GM23338 (cell line): ENCODE measurements at regions not wholly inside any gene's neighbourhood (a gene's known extent, or its start where the extent isn't known, plus 50 kb on each side); places are given as distances from the start of the nearest gene placed in this dataset.
"Not testable (repeated sequence)": the region's sequence is repeated elsewhere in the genome, so short reads cannot be mapped to it uniquely, and the experiment has no call there.

Source experiments
- ATAC-seq: fragments of 200-7000 bp; cut with Tn5 transposase; 3 replicates; pipeline ENCODE4 v1.9.1; 2020
- DNase-seq: peaks from one replicate; pipeline ENCODE4 v3.0.0-alpha.2; 2015; ENCODE audit warnings: low spot score
- H2AFZ ChIP-seq: fragments of 200-600 bp; sonication (generic); 2 replicates; pipeline ENCODE4 v1.8.0; 2016; ENCODE audit warnings: antibody characterized with exemption, mild to moderate bottlenecking, moderate library complexity
- H3F3A ChIP-seq: fragments of 200-600 bp; sonication (generic); replicated peaks from 2 replicates; pipeline ENCODE4 v1.8.0; 2017; ENCODE audit warnings: antibody characterized with exemption, mixed run types, low read depth
- H3K27ac ChIP-seq: fragments of 200-600 bp; sonication (generic); 2 replicates; pipeline ENCODE4 v1.6.1; 2016; ENCODE audit warnings: low read depth
- H3K27me3 ChIP-seq: fragments of 200-600 bp; sonication (generic); 2 replicates; pipeline ENCODE4 v1.8.0; 2016; ENCODE audit warnings: mild to moderate bottlenecking, mixed run types, moderate library complexity; ENCODE audit not compliant: insufficient read depth
- H3K36me3 ChIP-seq: fragments of 200-600 bp; sonication (generic); 2 replicates; pipeline ENCODE4 v1.8.0; 2016; ENCODE audit warnings: mild to moderate bottlenecking; ENCODE audit not compliant: insufficient read depth
- H3K4me1 ChIP-seq: fragments of 200-600 bp; sonication (generic); 2 replicates; pipeline ENCODE4 v1.8.0; 2016; ENCODE audit warnings: mild to moderate bottlenecking, moderate library complexity; ENCODE audit not compliant: insufficient read depth
- H3K4me2 ChIP-seq: fragments of 200-600 bp; sonication (generic); 2 replicates; pipeline ENCODE4 v1.7.1; 2017; ENCODE audit warnings: mixed run types
- H3K4me3 ChIP-seq: fragments of 200-600 bp; sonication (generic); 2 replicates; pipeline ENCODE4 v1.6.1; 2016; ENCODE audit warnings: mixed run types
- H3K79me2 ChIP-seq: fragments of 200-600 bp; sonication (generic); replicated peaks from 2 replicates; pipeline ENCODE4 v1.8.0; 2017; ENCODE audit warnings: mild to moderate bottlenecking; ENCODE audit not compliant: insufficient read depth
- H3K9me2 ChIP-seq: fragments of 200-600 bp; sonication (generic); 2 replicates; pipeline ENCODE4 v1.8.0; 2017; ENCODE audit not compliant: insufficient read depth
- H4K20me1 ChIP-seq: fragments of 200-600 bp; sonication (generic); replicated peaks from 2 replicates; pipeline ENCODE4 v1.8.0; 2017; ENCODE audit warnings: mild to moderate bottlenecking; ENCODE audit not compliant: insufficient read depth
- H3K27ac Mint-ChIP-seq: 2 replicates; pipeline ENCODE4 v1.8.0; 2020; ENCODE audit warnings: inconsistent platforms, mild to moderate bottlenecking, moderate library complexity, mixed read lengths
- H3K27me3 Mint-ChIP-seq: 3 replicates; pipeline ENCODE4 v1.8.0; 2022; ENCODE audit warnings: low read depth, mild to moderate bottlenecking, moderate library complexity, mixed read lengths, inconsistent platforms; ENCODE audit not compliant: insufficient read depth, poor library complexity
- H3K36me3 Mint-ChIP-seq: 3 replicates; pipeline ENCODE4 v1.8.0; 2021; ENCODE audit warnings: low read depth, mild to moderate bottlenecking, inconsistent platforms, moderate library complexity, mixed read lengths
- H3K4me1 Mint-ChIP-seq: 3 replicates; pipeline ENCODE4 v1.8.0; 2020; ENCODE audit warnings: mild to moderate bottlenecking, inconsistent platforms, mixed read lengths
- H3K4me3 Mint-ChIP-seq: 3 replicates; pipeline ENCODE4 v1.8.0; 2021; ENCODE audit warnings: moderate library complexity, mild to moderate bottlenecking, inconsistent platforms, mixed read lengths
- H3K9me3 Mint-ChIP-seq: 3 replicates; pipeline ENCODE4 v1.8.0; 2020; ENCODE audit warnings: moderate library complexity, mild to moderate bottlenecking, inconsistent platforms, mixed read lengths
- ETS1 ChIP-seq: IDR thresholded peaks from 2 replicates; pipeline ENCODE4 v1.6.1; 2016; ENCODE audit warnings: antibody characterized with exemption
- EZH2phosphoT487 ChIP-seq: fragments of 200-600 bp; sonication (generic); IDR thresholded peaks from one replicate; pipeline ENCODE4 v1.8.1; 2018; ENCODE audit warnings: antibody characterized with exemption; ENCODE audit not compliant: unreplicated experiment
- NANOG ChIP-seq: IDR thresholded peaks from 2 replicates; pipeline ENCODE4 v1.6.1; 2016; ENCODE audit warnings: antibody characterized with exemption, borderline replicate concordance
- ZNF114 ChIP-seq: fragments of 250-450 bp; sonication (Bioruptor Pico); IDR thresholded peaks from 2 replicates; pipeline ENCODE4 v1.5.0; 2020; ENCODE audit warnings: mild to moderate bottlenecking, moderate library complexity
- ZNF331 ChIP-seq: fragments of 250-450 bp; sonication (Bioruptor Pico); IDR thresholded peaks from 2 replicates; pipeline ENCODE4 v1.5.0; 2020; ENCODE audit warnings: low read depth, mild to moderate bottlenecking, moderate library complexity

- Histone ChIP-seq H3K27me3 (no peaks in the 10 kb centered on the region), H3K79me2 (no peaks in the 10 kb centered on the region), H2AFZ (no peak overlapping the region), H3F3A (no peaks in the 10 kb centered on the region), H3K4me1 (no peaks in the 10 kb centered on the region), H3K4me2 (no peak overlapping the region), H3K27ac (no peak overlapping the region), H3K9me2 (no peaks in the 10 kb centered on the region), H3K4me3 (no peak overlapping the region), H4K20me1 (no peaks in the 10 kb centered on the region), H3K36me3 (no peaks in the 10 kb centered on the region)
- peaks cover 1% of the 10 kb centered on the region; the same call in 1 of the 3 replicates for H3K9me3 Mint-ChIP-seq
- H3K4me1 Mint-ChIP-seq = no peaks in the 10 kb centered on the region
- no peak overlapping the region for H3K4me3 Mint-ChIP-seq
- DNase-seq = peak; percentile 10
- H3K36me3 Mint-ChIP-seq = peaks cover 3% of the 10 kb centered on the region; the same call in 1 of the 3 replicates
- peaks cover 3% of the 10 kb centered on the region for H3K27me3 Mint-ChIP-seq
- no peak overlapping the region; the same call in 1 of the 2 replicates for H3K27ac Mint-ChIP-seq
- no peak for ATAC-seq
- TF ChIP-seq EZH2phosphoT487 (no peak), ZNF331 (CRISPR knock-in tag) (no peak), NANOG (no peak)
These were observed 1007.2 kb upstream of the ALCAM start for GRCh38 chr3:104359546-104359945.

DNA sequence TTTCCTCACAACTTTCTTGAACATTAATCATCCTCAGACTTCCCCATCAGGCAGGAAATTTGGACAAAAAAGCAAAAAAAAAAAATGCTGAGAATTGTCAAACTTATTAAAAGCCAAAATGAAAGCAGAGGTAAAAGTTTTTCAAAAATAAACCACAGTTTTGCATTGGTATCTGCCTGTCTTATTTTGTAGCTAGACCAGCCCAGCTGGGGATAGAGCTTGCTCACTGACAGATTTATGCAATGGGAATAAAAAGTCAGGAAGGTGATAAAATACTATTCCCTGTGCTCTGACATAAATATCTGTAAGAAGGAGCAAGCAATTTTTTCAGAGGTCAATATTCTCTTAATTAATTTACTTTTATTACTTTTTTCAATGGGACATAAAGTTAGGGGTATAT lies 1006.7 kb upstream of the ALCAM start:
- Histone ChIP-seq H3K4me2 (no peak overlapping the region), H2AFZ (no peak overlapping the region), H3K36me3 (no peaks in the 10 kb centered on the region), H3K27ac (no peak overlapping the region), H3K4me3 (no peak overlapping the region), H4K20me1 (no peaks in the 10 kb centered on the region), H3K4me1 (no peaks in the 10 kb centered on the region), H3K79me2 (no peaks in the 10 kb centered on the region), H3K27me3 (no peaks in the 10 kb centered on the region), H3F3A (no peaks in the 10 kb centered on the region), H3K9me2 (no peaks in the 10 kb centered on the region)
- Mint-ChIP-seq H3K4me1 (no peaks in the 10 kb centered on the region), H3K27me3 (peaks cover 3% of the 10 kb centered on the region), H3K9me3 (no peaks in the 10 kb centered on the region; the same call in 2 of the 3 replicates), H3K4me3 (no peak overlapping the region), H3K36me3 (peaks cover 3% of the 10 kb centered on the region; the same call in 1 of the 3 replicates), H3K27ac (no peak overlapping the region)
- DNase-seq (no peak), ATAC-seq (no peak)
- no peak for TF ChIP-seq ZNF114 (CRISPR knock-in tag)
- no peak for TF ChIP-seq NANOG
- no peak for TF ChIP-seq ETS1

GRCh38 chr3:104361748-104362147 lies 1005.0 kb upstream of the ALCAM start:
- not testable (repeated sequence) for H2AFZ ChIP-seq, H3F3A ChIP-seq, H3K36me3 Mint-ChIP-seq, H3K4me1 ChIP-seq, H3K79me2 ChIP-seq, H3K4me2 ChIP-seq, H3K27me3 ChIP-seq, H3K27ac Mint-ChIP-seq, H3K4me1 Mint-ChIP-seq, H3K27me3 Mint-ChIP-seq, ATAC-seq, H3K9me3 Mint-ChIP-seq, H3K4me3 Mint-ChIP-seq, H3K9me2 ChIP-seq, H4K20me1 ChIP-seq, DNase-seq, H3K27ac ChIP-seq, H3K36me3 ChIP-seq, H3K4me3 ChIP-seq
